ENCODE measurements at regions not wholly inside any gene's neighbourhood (a gene's known extent, or its start where the extent isn't known, plus 50 kb on each side); places are given as distances from the start of the nearest gene placed in this dataset.

- POLR2A ChIA-PET = no interaction called here
- CTCF ChIA-PET = interaction anchor here (4.6 kb wide), 1 partner anchor 13 kb away, joined by 34 read pairs; no protein-coding TSS in a partner anchor
- Mint-ChIP-seq H3K4me3 (ENCODE audit: unreplicated experiment) (no peak overlapping the region), H3K36me3 (ENCODE audit: insufficient read depth, unreplicated experiment) (no peaks in the 10 kb centered on the region), H3K27me3 (ENCODE audit: insufficient read depth, unreplicated experiment) (no peaks in the 10 kb centered on the region), H3K27ac (ENCODE audit: low read depth, unreplicated experiment) (no peak overlapping the region), H3K9me3 (ENCODE audit: unreplicated experiment) (no peaks in the 10 kb centered on the region), H3K4me1 (ENCODE audit: insufficient read depth, unreplicated experiment) (no peaks in the 10 kb centered on the region)
- intact Hi-C loops (cut with micrococcal nuclease) = no loop called here
- TF ChIP-seq, protein P1, sequence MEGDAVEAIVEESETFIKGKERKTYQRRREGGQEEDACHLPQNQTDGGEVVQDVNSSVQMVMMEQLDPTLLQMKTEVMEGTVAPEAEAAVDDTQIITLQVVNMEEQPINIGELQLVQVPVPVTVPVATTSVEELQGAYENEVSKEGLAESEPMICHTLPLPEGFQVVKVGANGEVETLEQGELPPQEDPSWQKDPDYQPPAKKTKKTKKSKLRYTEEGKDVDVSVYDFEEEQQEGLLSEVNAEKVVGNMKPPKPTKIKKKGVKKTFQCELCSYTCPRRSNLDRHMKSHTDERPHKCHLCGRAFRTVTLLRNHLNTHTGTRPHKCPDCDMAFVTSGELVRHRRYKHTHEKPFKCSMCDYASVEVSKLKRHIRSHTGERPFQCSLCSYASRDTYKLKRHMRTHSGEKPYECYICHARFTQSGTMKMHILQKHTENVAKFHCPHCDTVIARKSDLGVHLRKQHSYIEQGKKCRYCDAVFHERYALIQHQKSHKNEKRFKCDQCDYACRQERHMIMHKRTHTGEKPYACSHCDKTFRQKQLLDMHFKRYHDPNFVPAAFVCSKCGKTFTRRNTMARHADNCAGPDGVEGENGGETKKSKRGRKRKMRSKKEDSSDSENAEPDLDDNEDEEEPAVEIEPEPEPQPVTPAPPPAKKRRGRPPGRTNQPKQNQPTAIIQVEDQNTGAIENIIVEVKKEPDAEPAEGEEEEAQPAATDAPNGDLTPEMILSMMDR (IDR thresholded peaks at IDR 0.05; ENCODE audit: unreplicated experiment) = no peak
- BruUV-seq (replicated peaks) = no TSS peak
- no peak for DNase-seq (ENCODE audit: unreplicated experiment)
These were observed 1532.7 kb upstream of the TMEM132C start for GRCh38 chr12:126734296-126734695.

GRCh38 chr12:126734710-126735109, 1532.3 kb upstream of the TMEM132C start:
- H3K4me3 Mint-ChIP-seq (ENCODE audit: unreplicated experiment) = no peak overlapping the region
- H3K4me1 Mint-ChIP-seq (ENCODE audit: insufficient read depth, unreplicated experiment) = no peaks in the 10 kb centered on the region
- ChIA-PET CTCF (interaction anchor here (4.6 kb wide), 1 partner anchor 13 kb away, joined by 34 read pairs; no protein-coding TSS in a partner anchor), POLR2A (no interaction called here)
- H3K9me3 Mint-ChIP-seq (ENCODE audit: unreplicated experiment) = no peaks in the 10 kb centered on the region
- H3K27ac Mint-ChIP-seq (ENCODE audit: low read depth, unreplicated experiment) = no peak overlapping the region
- TF ChIP-seq, protein P1 (IDR thresholded peaks at IDR 0.05; ENCODE audit: unreplicated experiment) = no peak
- DNase-seq (ENCODE audit: unreplicated experiment) = no peak
- intact Hi-C loops (cut with micrococcal nuclease) = no loop called here
- H3K36me3 Mint-ChIP-seq (ENCODE audit: insufficient read depth, unreplicated experiment) = no peaks in the 10 kb centered on the region
- no peaks in the 10 kb centered on the region for H3K27me3 Mint-ChIP-seq (ENCODE audit: insufficient read depth, unreplicated experiment)
- BruUV-seq (replicated peaks) = no TSS peak

GRCh38 chr12:126741536-126742240, 1525.3 kb upstream of the TMEM132C start:
- Mint-ChIP-seq H3K4me1 (ENCODE audit: insufficient read depth, unreplicated experiment) (no peaks in the 10 kb centered on the region), H3K36me3 (ENCODE audit: insufficient read depth, unreplicated experiment) (no peaks in the 10 kb centered on the region), H3K4me3 (ENCODE audit: unreplicated experiment) (no peak overlapping the region), H3K9me3 (ENCODE audit: unreplicated experiment) (no peaks in the 10 kb centered on the region), H3K27ac (ENCODE audit: low read depth, unreplicated experiment) (no peak overlapping the region), H3K27me3 (ENCODE audit: insufficient read depth, unreplicated experiment) (no peaks in the 10 kb centered on the region)
- DNase-seq (ENCODE audit: unreplicated experiment) = no peak
- CTCF ChIA-PET = interaction anchor here (0.6 to 1.0 kb wide), 2 partner anchors 68 to 133 kb away, joined by 3 to 4 read pairs; no protein-coding TSS in a partner anchor
- BruUV-seq (replicated peaks) = no TSS peak
- POLR2A ChIA-PET = no interaction called here
- TF ChIP-seq, protein P1 (IDR thresholded peaks at IDR 0.05; ENCODE audit: unreplicated experiment) = no peak
- intact Hi-C loops (cut with micrococcal nuclease) = no loop called here

- DNase-seq (ENCODE audit: unreplicated experiment) = no peak
- Mint-ChIP-seq H3K4me3 (ENCODE audit: unreplicated experiment) (no peak overlapping the region), H3K9me3 (ENCODE audit: unreplicated experiment) (no peaks in the 10 kb centered on the region), H3K27me3 (ENCODE audit: insufficient read depth, unreplicated experiment) (no peaks in the 10 kb centered on the region), H3K4me1 (ENCODE audit: insufficient read depth, unreplicated experiment) (no peaks in the 10 kb centered on the region), H3K27ac (ENCODE audit: low read depth, unreplicated experiment) (no peak overlapping the region), H3K36me3 (ENCODE audit: insufficient read depth, unreplicated experiment) (no peaks in the 10 kb centered on the region)
- BruUV-seq (replicated peaks) = no TSS peak
- POLR2A ChIA-PET = no interaction called here
- CTCF ChIA-PET = interaction anchor here (0.6 to 1.0 kb wide), 2 partner anchors 68 to 133 kb away, joined by 3 to 4 read pairs; no protein-coding TSS in a partner anchor
- intact Hi-C loops (cut with micrococcal nuclease) = no loop called here
- TF ChIP-seq, protein P1 (IDR thresholded peaks at IDR 0.05; ENCODE audit: unreplicated experiment) = no peak
These were observed 1524.7 kb upstream of the TMEM132C start for GRCh38 chr12:126742241-126742641.
